ENCODE measurements at regions not wholly inside any gene's neighbourhood (a gene's known extent, or its start where the extent isn't known, plus 50 kb on each side); places are given as distances from the start of the nearest gene placed in this dataset.
"Not testable (repeated sequence)": the region's sequence is repeated elsewhere in the genome, so short reads cannot be mapped to it uniquely, and the experiment has no call there.

DNA sequence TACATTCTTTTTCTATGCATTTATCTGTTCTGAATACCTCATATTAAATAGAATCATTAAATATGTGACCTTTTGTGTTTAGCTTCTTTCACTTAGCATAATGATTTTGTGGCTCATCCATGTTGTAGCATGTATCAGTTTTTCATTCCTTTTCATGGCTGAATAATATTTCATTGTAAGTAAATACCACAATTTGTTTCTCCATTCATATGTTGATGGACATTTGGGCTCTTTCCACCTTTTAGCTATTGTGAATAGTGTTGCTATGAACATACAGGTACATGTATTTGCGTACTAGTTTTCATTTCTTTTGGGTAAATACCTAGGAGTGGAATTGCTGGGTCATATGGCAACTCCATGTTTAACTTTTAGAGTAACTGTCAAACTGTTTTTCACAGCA is 85.1 kb downstream of the GNL3L start:
- no peak for DNase-seq

DNA sequence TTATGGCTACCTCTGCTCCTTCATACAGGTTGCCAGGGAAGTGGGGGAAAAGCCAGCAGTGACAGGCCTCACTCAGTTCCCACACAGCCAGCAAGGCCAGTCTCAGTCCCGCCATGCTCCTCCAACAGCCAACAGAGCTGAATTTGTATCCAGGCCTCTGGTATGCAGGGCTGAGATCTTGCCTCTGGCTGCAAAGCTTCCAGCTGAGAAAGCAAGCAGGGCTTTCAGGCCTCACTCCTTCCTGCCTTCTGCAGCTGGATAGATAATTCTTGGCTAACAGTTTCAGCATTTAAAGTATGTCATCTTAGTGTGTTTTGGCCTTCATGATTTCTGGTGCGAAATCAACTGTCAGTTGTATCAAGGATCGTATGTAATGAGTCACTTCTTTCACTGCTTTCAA is 103.6 kb downstream of the GNL3L start:
- no peak for DNase-seq

- DNase-seq = no peak
These were observed 109.0 kb downstream of the GNL3L start for GRCh38 chrX:54639018-54639345.

GRCh38 chrX:54639346-54640102 is 109.5 kb downstream of the GNL3L start:
- DNase-seq = peak; percentile 93

- DNase-seq = no peak
These were observed 110.2 kb downstream of the GNL3L start for GRCh38 chrX:54640103-54640690.

GRCh38 chrX:54640736-54641135 is 110.7 kb downstream of the GNL3L start:
- DNase-seq = peak; percentile 25

DNA sequence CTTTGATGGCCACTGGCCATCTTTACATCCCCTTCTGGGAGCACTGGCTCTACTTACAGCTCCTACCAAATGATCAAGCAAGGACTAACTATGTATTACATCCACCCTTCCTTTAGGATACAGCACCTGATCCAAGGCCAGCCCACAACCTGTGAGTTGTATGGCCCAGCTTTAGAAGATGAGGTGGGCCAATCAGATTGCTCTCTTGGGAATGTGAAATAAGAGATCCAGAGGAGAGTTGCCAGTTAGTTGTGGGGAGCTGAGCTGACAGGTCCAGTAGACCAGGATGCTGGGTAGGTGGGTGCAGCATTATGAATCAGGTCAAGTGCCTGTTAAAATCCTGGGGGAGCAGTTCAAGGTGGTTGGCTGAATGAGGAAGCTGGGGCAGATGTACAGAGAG is 111.5 kb downstream of the GNL3L start:
- DNase-seq = no peak

DNA sequence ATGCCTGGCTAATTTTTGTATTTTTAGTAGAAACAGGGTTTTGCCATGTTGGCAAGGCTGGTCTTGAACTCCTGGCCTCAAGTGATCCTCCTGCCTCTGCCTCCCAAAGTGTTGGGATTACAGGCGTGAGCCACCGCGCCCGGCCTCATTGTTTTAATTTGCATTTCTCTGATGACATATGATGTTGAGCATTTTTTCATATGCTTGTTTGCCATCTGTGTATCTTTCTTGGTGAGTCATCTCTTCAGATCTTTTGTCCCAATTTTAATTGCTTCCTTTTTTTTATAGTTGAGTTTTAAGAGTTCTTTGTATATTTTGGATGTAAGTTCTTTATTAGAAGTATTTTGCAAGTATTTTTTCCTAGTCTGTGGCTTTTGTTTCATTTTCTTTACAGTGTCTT is 117.6 kb downstream of the GNL3L start:
- not testable (repeated sequence) for DNase-seq

DNA sequence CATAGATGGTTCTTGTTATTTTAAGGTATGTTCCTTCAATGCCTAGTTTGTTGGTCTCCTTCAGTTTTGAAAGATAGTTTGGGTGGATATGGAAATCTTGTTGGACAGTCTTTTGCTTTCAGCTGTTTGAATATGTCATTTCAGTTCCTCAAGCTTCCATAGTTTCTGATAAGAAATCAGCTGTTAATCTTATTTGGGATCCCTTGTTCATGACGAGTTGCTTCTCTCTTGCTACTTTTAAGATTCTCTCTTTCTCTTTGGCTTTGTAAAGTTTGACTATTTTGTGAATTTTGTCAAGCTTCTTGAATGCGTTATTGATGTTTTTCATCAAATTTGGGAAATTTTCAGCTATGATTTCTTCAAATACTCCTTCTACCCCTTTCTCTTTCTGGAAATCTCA is 129.5 kb downstream of the GNL3L start:
- no peak for DNase-seq

DNA sequence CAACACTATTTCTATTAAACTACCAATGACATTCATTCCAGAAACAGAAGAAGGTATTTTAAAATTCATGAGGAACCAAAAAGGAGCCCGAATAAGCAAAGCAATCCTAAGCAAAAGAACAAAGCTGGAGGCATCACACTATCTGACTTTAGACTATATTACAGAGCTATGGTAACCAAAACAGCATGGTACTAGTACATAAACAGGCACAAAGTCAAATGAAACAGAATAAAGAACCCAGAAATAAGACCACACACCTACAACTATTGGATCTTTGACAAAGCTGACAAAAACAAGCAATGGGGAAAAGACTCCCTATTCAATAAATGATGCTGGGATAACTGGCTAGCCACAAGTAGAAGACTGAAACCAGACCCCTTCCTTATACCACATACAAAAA is 122.3 kb downstream of the ITIH6 start:
- DNase-seq = no peak

- no peak for DNase-seq
These were observed 102.8 kb downstream of the ITIH6 start for GRCh38 chrX:54695231-54695630.

GRCh38 chrX:54695816-54696487 is 102.1 kb downstream of the ITIH6 start:
- DNase-seq = no peak
